Activated naive CD4-positive, alpha-beta T cell treated with anti-CD3 and anti-CD28 coated beads for 36 hours (primary cell): ENCODE measurements at regions not wholly inside any gene's neighbourhood (a gene's known extent, or its start where the extent isn't known, plus 50 kb on each side); places are given as distances from the start of the nearest gene placed in this dataset.
"Not testable (repeated sequence)": the region's sequence is repeated elsewhere in the genome, so short reads cannot be mapped to it uniquely, and the experiment has no call there.

Experiments used
- CTCF ChIA-PET: fragments of 350-600 bp; sonication (Branson Sonifier 250); formaldehyde crosslinking; loops from one replicate; lab custom pipeline; 2021; ENCODE audit warnings: antibody characterized with exemption; lab: Charles Lee
- DNase-seq: peaks from one replicate; pipeline ENCODE4 v3.0.0-alpha.2; 2020
- H3K27ac Mint-ChIP-seq: one replicate; pipeline ENCODE4 v1.8.0; 2021; ENCODE audit warnings: mild to moderate bottlenecking, mixed read lengths
- H3K27me3 Mint-ChIP-seq: one replicate; pipeline ENCODE4 v1.8.0; 2021; ENCODE audit warnings: low read depth, mixed read lengths
- H3K36me3 Mint-ChIP-seq: one replicate; pipeline ENCODE4 v1.8.0; 2021; ENCODE audit warnings: low read depth, mixed read lengths
- H3K4me1 Mint-ChIP-seq: one replicate; pipeline ENCODE4 v1.8.0; 2021; ENCODE audit warnings: low read depth, mixed read lengths
- H3K4me3 Mint-ChIP-seq: one replicate; pipeline ENCODE4 v1.8.0; 2021; ENCODE audit warnings: mild to moderate bottlenecking, moderate library complexity, mixed read lengths
- H3K9me3 Mint-ChIP-seq: one replicate; pipeline ENCODE4 v1.8.0; 2021; ENCODE audit warnings: mixed read lengths
- intact Hi-C: fragments of 100-400 bp; cut with micrococcal nuclease; formaldehyde crosslinking; loops from one replicate; pipeline ENCODE4 v1.15.1; 2023

DNA sequence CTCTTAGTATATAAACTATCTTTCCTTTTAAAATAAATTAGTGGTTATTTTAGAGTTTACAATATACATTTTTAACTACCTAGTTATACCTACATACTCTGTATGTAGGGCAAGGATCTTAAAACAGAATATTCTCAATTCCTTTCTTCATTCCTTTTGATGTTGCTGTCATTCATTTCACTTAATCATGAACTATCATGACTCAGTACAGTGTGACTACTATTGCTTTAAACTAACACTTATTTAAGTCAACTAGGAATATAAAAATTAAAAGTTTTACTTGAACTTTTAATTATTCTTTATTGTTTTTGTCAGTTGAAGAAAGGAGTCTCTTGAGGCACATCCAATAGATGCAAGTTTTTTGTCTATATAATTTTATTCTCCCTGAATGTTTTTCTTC, 726.4 kb downstream of the BRINP3 start:
- intact Hi-C loops, result no loop called here
- peaks cover 6% of the 10 kb centered on the region for H3K9me3 Mint-ChIP-seq
- DNase-seq, result no peak
- no peaks in the 10 kb centered on the region for H3K4me1 Mint-ChIP-seq
- H3K27me3 Mint-ChIP-seq, result no peaks in the 10 kb centered on the region
- no peaks in the 10 kb centered on the region for H3K36me3 Mint-ChIP-seq
- H3K4me3 Mint-ChIP-seq, result no peak overlapping the region
- H3K27ac Mint-ChIP-seq, result no peak overlapping the region
- CTCF ChIA-PET, result no interaction called here

DNA sequence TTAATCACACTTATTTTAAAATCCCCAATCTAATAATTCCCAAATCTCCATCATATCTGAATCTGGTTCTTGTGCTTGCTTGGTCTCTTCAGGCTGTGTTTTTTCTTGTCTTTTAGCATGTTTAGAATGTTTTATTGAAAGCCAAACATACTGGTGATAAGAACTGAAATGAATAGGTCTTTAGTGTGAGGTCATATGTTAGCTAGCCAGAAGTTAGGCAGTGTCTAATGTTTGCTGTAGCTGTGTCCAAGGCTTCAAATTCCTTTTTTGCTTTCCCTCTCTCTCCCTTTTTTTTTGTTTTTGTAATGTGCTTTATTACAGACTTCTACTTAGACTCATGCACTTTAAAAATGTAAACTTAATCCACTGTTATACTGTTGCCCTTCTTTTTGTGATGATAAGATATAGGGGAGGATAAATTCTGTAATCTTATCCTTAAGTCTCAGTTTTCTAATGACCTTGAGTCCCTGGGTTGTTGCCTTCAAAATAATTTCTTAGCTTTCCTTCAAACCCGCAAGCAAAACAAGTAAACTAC, 725.1 kb downstream of the BRINP3 start:
- intact Hi-C loops, result no loop called here
- DNase-seq, result no peak
- no peaks in the 10 kb centered on the region for H3K36me3 Mint-ChIP-seq
- no peak overlapping the region for H3K4me3 Mint-ChIP-seq
- no peaks in the 10 kb centered on the region for H3K4me1 Mint-ChIP-seq
- H3K27me3 Mint-ChIP-seq, result no peaks in the 10 kb centered on the region
- CTCF ChIA-PET, result no interaction called here
- H3K9me3 Mint-ChIP-seq, result peaks cover 6% of the 10 kb centered on the region
- H3K27ac Mint-ChIP-seq, result no peak overlapping the region

DNA sequence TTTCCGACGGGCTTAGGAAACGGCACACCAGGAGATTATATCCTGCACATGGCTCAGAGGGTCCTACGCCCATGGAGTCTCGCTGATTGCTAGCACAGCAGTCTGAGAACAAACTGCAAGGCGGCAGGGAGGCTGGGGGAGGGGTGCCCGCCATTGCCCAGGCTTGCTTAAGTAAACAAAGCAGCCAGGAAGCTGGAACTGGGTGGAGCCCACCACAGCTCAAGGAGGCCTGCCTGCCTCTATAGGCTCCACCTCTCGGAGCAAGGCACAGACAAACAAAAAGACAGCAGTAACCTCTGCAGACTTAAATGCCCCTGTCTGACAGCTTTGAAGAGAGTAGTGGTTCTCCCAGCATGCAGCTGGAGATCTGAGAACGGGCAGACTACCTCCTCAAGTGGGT, 722.6 kb downstream of the BRINP3 start:
- CTCF ChIA-PET, H3K27me3 Mint-ChIP-seq, intact Hi-C loops, H3K27ac Mint-ChIP-seq, H3K36me3 Mint-ChIP-seq, H3K9me3 Mint-ChIP-seq, H3K4me1 Mint-ChIP-seq, DNase-seq, H3K4me3 Mint-ChIP-seq: not testable (repeated sequence)

DNA sequence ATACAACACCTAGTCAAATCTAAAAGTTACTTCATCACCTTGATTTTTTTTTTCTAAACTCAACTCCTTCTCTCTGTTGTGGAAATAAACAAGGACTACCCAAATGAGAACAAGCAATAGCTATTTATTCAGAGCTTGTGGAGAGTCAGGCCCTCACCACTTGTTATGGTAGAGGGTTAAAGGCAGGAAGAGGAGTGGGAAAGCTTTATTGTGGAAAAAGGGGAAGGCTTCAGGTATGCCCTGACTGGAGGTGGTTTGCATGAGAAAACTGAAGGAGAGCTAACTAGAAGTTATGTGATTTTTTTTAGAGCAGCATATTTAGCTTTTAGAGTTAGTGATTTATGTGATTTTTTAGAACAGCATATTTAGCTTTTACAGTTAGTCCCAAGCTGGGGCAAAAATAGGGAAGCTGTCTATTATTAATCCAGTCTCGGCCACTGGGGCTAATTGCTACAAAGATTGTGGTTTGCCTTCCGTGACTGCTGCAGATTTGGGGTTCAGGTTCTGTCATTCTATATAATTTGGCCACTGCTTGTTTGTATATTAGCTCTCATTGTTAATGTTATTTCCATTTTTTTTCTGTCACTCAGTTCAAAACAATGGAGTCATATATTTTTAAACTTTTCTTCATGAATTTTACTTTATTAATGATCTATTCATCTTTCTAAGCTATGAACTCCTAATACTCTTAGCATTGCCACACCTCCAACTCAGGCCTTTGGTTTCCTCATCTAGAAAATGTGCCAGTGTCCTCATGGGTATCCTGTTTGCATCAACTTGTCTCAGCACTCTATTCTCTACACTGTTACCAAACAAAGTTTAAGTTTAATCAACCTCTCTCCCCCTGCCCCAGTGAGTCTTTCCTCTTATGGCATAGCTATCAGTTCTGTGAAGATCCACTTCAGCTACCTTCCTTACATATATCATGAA, 713.0 kb downstream of the BRINP3 start:
- Mint-ChIP-seq H3K9me3 (peaks cover 10% of the 10 kb centered on the region), H3K27ac (no peak overlapping the region), H3K27me3 (no peaks in the 10 kb centered on the region), H3K36me3 (no peaks in the 10 kb centered on the region), H3K4me3 (no peak overlapping the region), H3K4me1 (no peaks in the 10 kb centered on the region)
- no peak for DNase-seq
- intact Hi-C loops, result no loop called here
- CTCF ChIA-PET, result interaction anchor here (0.6 kb wide), 1 partner anchor 94 kb away, joined by 3 read pairs; no protein-coding TSS in a partner anchor

DNA sequence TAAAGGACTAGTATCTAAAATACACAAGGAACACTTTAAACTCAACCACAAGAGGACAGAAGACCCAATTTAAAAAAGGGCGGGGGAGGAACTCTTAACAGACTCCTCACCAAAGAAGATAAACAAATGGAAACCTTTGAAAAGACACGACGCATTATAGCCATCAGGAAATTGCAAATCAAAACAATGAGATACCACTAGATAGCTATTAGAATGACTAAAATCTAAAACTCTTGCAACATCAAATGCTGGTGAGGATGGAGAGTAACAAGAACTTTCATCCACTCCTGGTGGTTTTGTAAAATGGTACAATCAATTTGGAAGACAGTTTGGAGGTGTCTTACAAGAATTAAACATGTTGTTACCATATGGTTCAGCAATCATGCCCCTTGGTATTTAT, 708.2 kb downstream of the BRINP3 start:
- intact Hi-C loops, result no loop called here
- Mint-ChIP-seq H3K4me3 (no peak overlapping the region), H3K9me3 (peaks cover 9% of the 10 kb centered on the region), H3K27ac (no peak overlapping the region), H3K4me1 (no peaks in the 10 kb centered on the region), H3K36me3 (no peaks in the 10 kb centered on the region), H3K27me3 (no peaks in the 10 kb centered on the region)
- CTCF ChIA-PET, result no interaction called here
- no peak for DNase-seq

DNA sequence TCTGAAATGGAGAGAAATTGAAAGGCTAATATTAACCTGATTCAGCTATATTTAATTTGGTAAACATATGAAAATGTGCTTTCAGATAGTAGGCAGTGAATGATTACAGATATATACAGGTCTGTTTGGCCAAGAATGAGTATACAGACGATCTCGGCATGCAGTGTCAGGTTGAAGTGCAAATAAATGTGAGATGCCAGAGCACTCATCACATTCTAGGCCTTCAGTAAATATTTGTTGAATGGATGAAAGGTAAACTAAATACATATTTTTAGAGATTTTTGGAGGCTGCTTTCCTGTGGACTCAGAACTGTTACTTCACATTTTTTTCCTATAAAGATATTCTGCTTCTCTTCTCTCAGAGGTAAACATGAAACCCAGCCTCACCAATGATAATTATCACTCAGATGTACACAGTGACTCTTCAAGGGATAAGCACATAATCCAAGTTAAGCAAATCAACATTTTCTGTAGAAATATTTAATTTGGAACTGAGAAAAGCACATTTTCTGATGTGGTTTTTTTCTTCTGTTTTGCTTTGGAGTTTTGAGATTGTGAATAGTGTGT, 702.9 kb downstream of the BRINP3 start:
- Mint-ChIP-seq H3K27me3 (no peaks in the 10 kb centered on the region), H3K4me3 (no peak overlapping the region), H3K9me3 (peaks cover 12% of the 10 kb centered on the region), H3K4me1 (no peaks in the 10 kb centered on the region), H3K27ac (no peak overlapping the region), H3K36me3 (no peaks in the 10 kb centered on the region)
- CTCF ChIA-PET, result no interaction called here
- DNase-seq, result no peak
- intact Hi-C loops, result no loop called here

DNA sequence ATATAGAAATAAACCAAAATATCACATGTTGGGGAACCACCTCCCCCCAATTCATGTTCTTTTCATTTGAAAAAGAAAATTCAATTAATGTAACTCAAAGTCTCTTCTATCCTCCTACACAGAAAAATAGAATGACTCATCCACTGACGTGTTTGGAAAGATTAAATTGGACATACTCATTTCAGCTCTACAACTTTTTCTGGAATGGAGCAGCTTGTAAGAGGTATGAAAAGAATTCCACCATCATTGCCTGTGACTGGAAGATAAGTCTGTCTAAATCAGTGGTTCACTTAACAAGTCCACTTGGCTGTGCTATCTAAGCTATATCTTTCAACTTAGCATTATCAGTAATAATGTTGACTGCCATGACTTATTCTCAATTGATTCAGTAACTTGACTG, 702.3 kb downstream of the BRINP3 start:
- no peak for DNase-seq
- H3K27me3 Mint-ChIP-seq, result no peaks in the 10 kb centered on the region
- H3K27ac Mint-ChIP-seq, result no peak overlapping the region
- no peaks in the 10 kb centered on the region for H3K4me1 Mint-ChIP-seq
- no peak overlapping the region for H3K4me3 Mint-ChIP-seq
- H3K9me3 Mint-ChIP-seq, result peaks cover 12% of the 10 kb centered on the region
- H3K36me3 Mint-ChIP-seq, result no peaks in the 10 kb centered on the region
- CTCF ChIA-PET, result no interaction called here
- intact Hi-C loops, result no loop called here

DNA sequence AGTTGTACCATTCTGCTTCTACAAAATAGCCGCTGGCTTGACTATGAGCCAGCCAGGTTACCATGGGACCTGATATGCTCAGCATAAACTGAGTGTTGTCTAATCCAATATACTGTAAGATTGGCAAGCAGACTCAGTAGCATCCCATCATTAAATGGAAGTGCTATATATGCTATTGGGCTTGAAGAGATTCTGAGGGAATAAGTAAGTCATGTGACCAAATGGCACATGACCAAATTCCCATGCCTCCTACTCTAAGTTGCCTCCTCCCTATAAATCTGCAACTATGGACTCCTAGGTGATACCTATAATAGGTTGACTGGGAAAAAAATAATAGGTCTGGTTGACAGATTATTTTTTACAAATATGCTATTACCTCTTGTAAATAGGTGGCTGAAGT, 698.6 kb downstream of the BRINP3 start:
- DNase-seq, result no peak
- H3K4me3 Mint-ChIP-seq, result no peak overlapping the region
- no peaks in the 10 kb centered on the region for H3K27me3 Mint-ChIP-seq
- H3K4me1 Mint-ChIP-seq, result no peaks in the 10 kb centered on the region
- H3K27ac Mint-ChIP-seq, result no peak overlapping the region
- CTCF ChIA-PET, result no interaction called here
- peaks cover 10% of the 10 kb centered on the region for H3K9me3 Mint-ChIP-seq
- H3K36me3 Mint-ChIP-seq, result no peaks in the 10 kb centered on the region
- intact Hi-C loops, result no loop called here

DNA sequence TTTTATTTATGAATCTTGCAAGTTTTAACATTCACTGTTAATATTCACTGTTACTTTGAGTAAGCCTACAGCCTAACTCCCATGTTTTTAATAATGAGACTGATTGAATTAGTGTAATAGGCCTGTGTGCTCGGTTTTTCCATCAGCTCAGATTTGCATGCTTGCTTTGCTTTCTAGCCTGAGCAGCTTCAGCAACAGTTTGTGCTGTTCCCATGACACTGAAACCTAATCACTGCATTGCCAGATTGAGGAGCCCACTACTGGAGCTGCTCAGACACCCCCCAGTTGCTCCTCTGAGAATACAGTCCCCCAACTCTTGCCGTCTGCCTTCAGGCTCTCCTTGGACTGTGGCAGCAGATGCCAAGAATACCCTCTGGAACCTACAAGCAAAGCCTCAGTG, 695.4 kb downstream of the BRINP3 start:
- DNase-seq, result no peak
- H3K9me3 Mint-ChIP-seq, result peaks cover 2% of the 10 kb centered on the region
- no peak overlapping the region for H3K27ac Mint-ChIP-seq
- H3K36me3 Mint-ChIP-seq, result no peaks in the 10 kb centered on the region
- CTCF ChIA-PET, result no interaction called here
- H3K4me1 Mint-ChIP-seq, result no peaks in the 10 kb centered on the region
- no peak overlapping the region for H3K4me3 Mint-ChIP-seq
- intact Hi-C loops, result no loop called here
- H3K27me3 Mint-ChIP-seq, result no peaks in the 10 kb centered on the region

DNA sequence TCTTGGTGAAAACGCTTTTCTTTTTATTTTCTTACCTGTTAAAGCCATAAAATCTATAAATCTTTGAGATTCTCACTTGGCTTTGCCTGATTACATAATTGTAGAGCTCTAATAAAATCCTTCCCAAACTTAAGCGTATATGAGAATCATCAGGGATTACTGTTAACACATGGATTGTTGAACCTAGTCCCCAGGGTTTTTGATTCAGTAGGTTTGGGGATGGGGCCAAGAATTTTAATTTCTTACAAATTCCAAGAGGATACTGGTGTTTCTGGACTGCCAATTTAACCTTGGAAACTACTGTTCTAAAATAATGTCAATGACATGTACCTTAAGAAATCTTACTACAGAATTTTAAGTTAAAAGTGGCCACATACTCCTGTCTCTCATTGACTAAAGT, 694.2 kb downstream of the BRINP3 start:
- Mint-ChIP-seq H3K27me3 (no peaks in the 10 kb centered on the region), H3K36me3 (no peaks in the 10 kb centered on the region), H3K4me1 (no peaks in the 10 kb centered on the region), H3K9me3 (peaks cover 2% of the 10 kb centered on the region), H3K27ac (no peak overlapping the region), H3K4me3 (no peak overlapping the region)
- intact Hi-C loops, result no loop called here
- DNase-seq, result no peak
- CTCF ChIA-PET, result no interaction called here

DNA sequence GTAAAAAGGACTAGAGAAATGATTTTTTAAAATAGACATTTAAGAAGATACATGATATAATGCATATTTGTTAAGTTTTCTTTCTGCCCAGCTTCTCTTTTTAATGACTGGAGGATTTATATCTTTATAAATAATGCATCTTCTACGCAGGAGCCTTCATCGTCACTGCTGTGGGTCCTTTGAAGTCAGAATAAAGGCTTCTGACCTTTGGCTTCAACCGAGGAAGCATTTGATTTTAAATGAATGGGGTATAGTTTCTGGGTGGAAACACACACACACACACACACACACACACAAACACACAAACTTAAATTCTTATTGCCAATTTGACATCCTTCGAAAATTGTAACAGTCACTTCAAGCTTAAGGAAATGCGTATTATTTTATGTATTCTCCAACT, 690.9 kb downstream of the BRINP3 start:
- Mint-ChIP-seq H3K9me3 (peaks cover 10% of the 10 kb centered on the region), H3K4me1 (no peaks in the 10 kb centered on the region)

DNA sequence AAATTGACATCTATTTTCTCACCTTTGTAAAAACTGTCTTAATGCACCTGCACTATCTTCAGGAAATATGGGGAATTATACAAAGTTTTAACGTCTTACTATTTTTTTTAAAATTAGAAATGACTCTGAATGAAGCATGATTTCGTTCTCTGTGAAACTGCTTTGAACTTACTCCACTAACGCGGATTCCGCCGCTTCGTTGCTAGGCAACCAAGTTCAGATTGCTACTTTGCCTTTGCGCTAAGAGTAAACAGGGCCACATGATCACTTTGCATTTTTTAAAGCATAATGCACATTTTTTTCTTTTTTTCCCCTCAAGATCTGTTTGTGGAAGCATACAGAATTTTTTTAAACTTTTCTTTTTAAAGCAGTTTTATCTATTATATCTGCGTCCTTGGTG, 690.5 kb downstream of the BRINP3 start:
- H3K27ac Mint-ChIP-seq, result no peak overlapping the region
- CTCF ChIA-PET, result no interaction called here
- no peaks in the 10 kb centered on the region for H3K27me3 Mint-ChIP-seq
- H3K36me3 Mint-ChIP-seq, result no peaks in the 10 kb centered on the region
- peaks cover 10% of the 10 kb centered on the region for H3K9me3 Mint-ChIP-seq
- H3K4me3 Mint-ChIP-seq, result no peak overlapping the region
- intact Hi-C loops, result no loop called here
- DNase-seq, result no peak
- H3K4me1 Mint-ChIP-seq, result no peaks in the 10 kb centered on the region

More for the DNA sequence above, 690.9 kb downstream of the BRINP3 start:
- intact Hi-C loops, result no loop called here
- Mint-ChIP-seq H3K36me3 (no peaks in the 10 kb centered on the region), H3K27me3 (no peaks in the 10 kb centered on the region), H3K4me3 (no peak overlapping the region), H3K27ac (no peak overlapping the region)
- DNase-seq, result no peak
- CTCF ChIA-PET, result no interaction called here

DNA sequence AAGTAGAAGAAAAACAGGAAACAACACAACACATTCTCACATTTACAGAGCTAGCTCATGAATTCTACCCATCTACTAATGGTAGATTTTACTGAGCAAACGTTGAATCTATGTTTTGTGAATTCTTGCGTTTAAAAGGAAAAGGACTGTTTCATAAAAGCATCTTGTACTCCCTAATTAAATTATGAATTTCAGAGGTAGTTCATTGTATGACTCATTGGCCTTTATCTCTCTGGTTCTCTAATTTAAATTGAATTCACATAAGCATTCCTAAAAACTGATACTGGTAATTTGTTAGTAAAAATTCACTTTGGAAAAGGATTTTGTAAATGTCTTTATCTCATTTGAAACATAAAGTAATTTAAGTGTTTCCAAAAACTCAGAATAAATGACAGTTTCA, 687.3 kb downstream of the BRINP3 start:
- intact Hi-C loops, result no loop called here

More for the DNA sequence above, 687.3 kb downstream of the BRINP3 start:
- Mint-ChIP-seq H3K4me3 (no peak overlapping the region), H3K27me3 (no peaks in the 10 kb centered on the region), H3K9me3 (peaks cover 12% of the 10 kb centered on the region), H3K4me1 (no peaks in the 10 kb centered on the region), H3K36me3 (no peaks in the 10 kb centered on the region), H3K27ac (no peak overlapping the region)
- CTCF ChIA-PET, result no interaction called here
- no peak for DNase-seq
